Parathyroid adenoma (tissue), 2 donors: ENCODE measurements at regions not wholly inside any gene's neighbourhood (a gene's known extent, or its start where the extent isn't known, plus 50 kb on each side); places are given as distances from the start of the nearest gene placed in this dataset.
"Not testable (repeated sequence)": the region's sequence is repeated elsewhere in the genome, so short reads cannot be mapped to it uniquely, and the experiment has no call there.

ENCODE experiments used
- H2AFZ ChIP-seq: fragments of 300-600 bp; sonication (generic); one replicate; pipeline ENCODE4 v1.7.0; 2017; ENCODE audit warnings: antibody characterized with exemption, mild to moderate bottlenecking
- H3K27ac ChIP-seq: fragments of 300-600 bp; sonication (generic); one replicate; pipeline ENCODE4 v1.7.0; 2017
- H3K27me3 ChIP-seq: fragments of 300-600 bp; sonication (generic); one replicate; pipeline ENCODE4 v1.7.0; 2017; ENCODE audit warnings: low read length; ENCODE audit not compliant: control insufficient read depth, insufficient read depth
- H3K36me3 ChIP-seq: fragments of 300-600 bp; sonication (generic); one replicate; pipeline ENCODE4 v1.7.0; 2017; ENCODE audit warnings: low read length; ENCODE audit not compliant: control insufficient read depth, insufficient read depth
- H3K4me1 ChIP-seq: fragments of 300-600 bp; sonication (generic); one replicate; pipeline ENCODE4 v1.7.0; 2017; ENCODE audit warnings: control low read depth
- H3K4me2 ChIP-seq: fragments of 300-600 bp; sonication (generic); one replicate; pipeline ENCODE4 v1.7.0; 2017; ENCODE audit warnings: low read length
- H3K4me3 ChIP-seq: fragments of 300-600 bp; sonication (generic); one replicate; pipeline ENCODE4 v1.7.0; 2017; ENCODE audit warnings: low read depth, low read length
- H3K79me2 ChIP-seq: fragments of 300-600 bp; sonication (generic); one replicate; pipeline ENCODE4 v1.7.0; 2017; ENCODE audit warnings: control low read depth
- H3K9ac ChIP-seq: fragments of 300-600 bp; sonication (generic); one replicate; pipeline ENCODE4 v1.7.0; 2017; ENCODE audit warnings: mild to moderate bottlenecking
- H3K9me3 ChIP-seq: fragments of 300-600 bp; sonication (generic); one replicate; pipeline ENCODE4 v1.7.0; 2017; ENCODE audit warnings: low read length; ENCODE audit not compliant: control insufficient read depth
- TF ChIP-seq, protein P1 (sequence below): fragments of 300-600 bp; sonication (generic); IDR thresholded peaks from one replicate; pipeline ENCODE4 v1.7.0; 2017; ENCODE audit warnings: antibody characterized with exemption, mild to moderate bottlenecking
- donor health status: primary hyperparathyroidism.

DNA sequence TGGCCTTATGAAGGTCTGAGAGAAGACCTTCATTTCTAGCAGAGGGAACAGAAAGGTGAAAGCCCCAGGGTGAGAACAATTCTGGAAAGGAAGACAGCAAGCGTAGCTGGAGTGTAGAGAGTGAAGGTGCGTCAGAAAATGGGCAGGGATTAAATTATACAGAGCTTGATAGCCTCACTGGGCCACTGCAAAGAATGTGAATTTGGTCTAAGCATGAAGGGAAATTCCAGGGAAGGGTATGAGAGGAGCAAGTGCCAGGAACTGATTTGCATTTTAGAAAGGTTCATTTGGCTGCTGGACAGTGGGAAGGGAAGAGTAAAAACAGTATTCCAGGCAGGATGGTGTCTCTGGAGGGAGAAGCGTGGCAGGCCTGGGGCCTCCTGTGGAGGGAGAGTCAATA is 274.1 kb upstream of the ASIC2 start:
- no peaks in the 10 kb centered on the region for H3K79me2 ChIP-seq
- no peak overlapping the region for H3K9ac ChIP-seq
- no peaks in the 10 kb centered on the region for H3K9me3 ChIP-seq
- no peak overlapping the region for H2AFZ ChIP-seq
- H3K4me1 ChIP-seq: no peaks in the 10 kb centered on the region
- H3K4me3 ChIP-seq: no peak overlapping the region
- TF ChIP-seq, protein P1, sequence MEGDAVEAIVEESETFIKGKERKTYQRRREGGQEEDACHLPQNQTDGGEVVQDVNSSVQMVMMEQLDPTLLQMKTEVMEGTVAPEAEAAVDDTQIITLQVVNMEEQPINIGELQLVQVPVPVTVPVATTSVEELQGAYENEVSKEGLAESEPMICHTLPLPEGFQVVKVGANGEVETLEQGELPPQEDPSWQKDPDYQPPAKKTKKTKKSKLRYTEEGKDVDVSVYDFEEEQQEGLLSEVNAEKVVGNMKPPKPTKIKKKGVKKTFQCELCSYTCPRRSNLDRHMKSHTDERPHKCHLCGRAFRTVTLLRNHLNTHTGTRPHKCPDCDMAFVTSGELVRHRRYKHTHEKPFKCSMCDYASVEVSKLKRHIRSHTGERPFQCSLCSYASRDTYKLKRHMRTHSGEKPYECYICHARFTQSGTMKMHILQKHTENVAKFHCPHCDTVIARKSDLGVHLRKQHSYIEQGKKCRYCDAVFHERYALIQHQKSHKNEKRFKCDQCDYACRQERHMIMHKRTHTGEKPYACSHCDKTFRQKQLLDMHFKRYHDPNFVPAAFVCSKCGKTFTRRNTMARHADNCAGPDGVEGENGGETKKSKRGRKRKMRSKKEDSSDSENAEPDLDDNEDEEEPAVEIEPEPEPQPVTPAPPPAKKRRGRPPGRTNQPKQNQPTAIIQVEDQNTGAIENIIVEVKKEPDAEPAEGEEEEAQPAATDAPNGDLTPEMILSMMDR: no peak
- no peaks in the 10 kb centered on the region for H3K27me3 ChIP-seq
- H3K4me2 ChIP-seq: no peak overlapping the region
- H3K36me3 ChIP-seq: no peaks in the 10 kb centered on the region
- H3K27ac ChIP-seq: no peak overlapping the region

DNA sequence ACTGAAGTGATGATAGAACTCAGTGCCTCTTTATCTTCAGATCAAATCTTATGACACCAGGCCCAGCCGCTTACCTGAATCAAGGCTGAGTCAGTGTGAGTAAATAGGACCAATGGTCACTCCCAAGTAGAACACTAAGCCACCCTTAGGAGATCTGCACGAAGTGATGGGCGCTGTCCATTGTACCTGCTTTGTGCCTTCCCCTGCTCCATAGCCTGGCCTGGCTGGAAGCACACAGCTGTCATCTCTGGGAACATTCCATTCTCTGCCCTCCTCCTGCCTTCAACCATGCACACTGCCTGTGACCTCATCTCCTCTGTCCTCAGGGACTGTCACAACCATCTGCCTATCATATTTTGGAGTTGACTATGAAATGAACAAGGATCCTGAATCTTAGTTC is 279.5 kb upstream of the ASIC2 start:
- no peak overlapping the region for H3K27ac ChIP-seq
- H3K4me2 ChIP-seq: no peak overlapping the region
- TF ChIP-seq, protein P1: no peak

DNA sequence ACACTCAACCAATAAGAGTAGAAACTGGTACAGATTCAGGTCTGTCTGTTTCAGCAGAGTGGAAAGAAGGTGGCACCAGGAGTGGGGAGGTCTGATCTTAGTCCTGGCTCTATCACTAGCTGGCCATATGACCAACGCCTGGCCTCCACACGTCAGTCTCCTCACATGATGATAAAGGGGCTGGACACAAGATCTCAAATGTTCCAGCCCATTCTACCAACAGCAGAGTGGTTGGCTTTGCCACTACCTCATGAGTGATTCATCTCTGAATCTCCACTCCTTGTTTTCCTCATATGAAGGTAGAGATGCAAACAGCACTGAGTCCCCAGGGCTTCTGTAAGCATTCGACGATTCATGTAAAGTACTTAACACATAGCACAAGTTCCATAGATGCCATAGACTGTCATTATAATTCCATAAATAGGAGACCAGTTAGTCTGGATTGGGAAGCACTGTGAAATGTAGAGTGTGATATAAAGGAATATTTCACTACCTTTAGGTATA is 281.9 kb upstream of the ASIC2 start:
- Histone ChIP-seq H3K4me3 (no peak overlapping the region), H3K4me2 (no peak overlapping the region), H3K79me2 (no peaks in the 10 kb centered on the region), H2AFZ (no peak overlapping the region), H3K4me1 (no peaks in the 10 kb centered on the region), H3K36me3 (no peaks in the 10 kb centered on the region), H3K9ac (no peak overlapping the region), H3K9me3 (no peaks in the 10 kb centered on the region), H3K27me3 (no peaks in the 10 kb centered on the region), H3K27ac (no peak overlapping the region)
- TF ChIP-seq, protein P1: no peak

More for the DNA sequence above, 279.5 kb upstream of the ASIC2 start:
- Histone ChIP-seq H2AFZ (no peak overlapping the region), H3K4me1 (no peaks in the 10 kb centered on the region), H3K9ac (no peak overlapping the region), H3K9me3 (no peaks in the 10 kb centered on the region), H3K4me3 (no peak overlapping the region), H3K27me3 (no peaks in the 10 kb centered on the region), H3K79me2 (no peaks in the 10 kb centered on the region), H3K36me3 (no peaks in the 10 kb centered on the region)

DNA sequence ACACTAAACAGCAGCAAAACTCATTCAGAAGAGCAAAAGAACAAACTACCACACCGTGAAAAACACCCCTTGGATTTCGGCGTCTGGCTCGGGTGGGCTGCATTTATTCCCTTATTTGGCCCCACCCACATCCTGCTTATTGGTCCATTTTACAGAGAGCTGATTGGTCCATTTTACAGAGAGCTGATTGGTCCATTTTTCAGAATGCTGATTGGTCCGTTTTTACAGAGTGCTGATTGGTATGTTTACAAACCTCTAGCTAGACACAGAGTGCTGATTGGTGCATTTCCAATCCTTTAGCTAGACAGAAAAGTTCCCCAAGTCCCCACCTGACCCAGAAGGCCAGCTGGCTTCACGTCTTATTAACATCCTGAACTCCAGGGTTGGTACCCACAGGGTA is 286.6 kb upstream of the ASIC2 start:
- H2AFZ ChIP-seq, H3K9me3 ChIP-seq, H3K27me3 ChIP-seq, H3K79me2 ChIP-seq, H3K4me2 ChIP-seq, H3K27ac ChIP-seq, H3K4me1 ChIP-seq, H3K9ac ChIP-seq, H3K4me3 ChIP-seq, H3K36me3 ChIP-seq: not testable (repeated sequence)

DNA sequence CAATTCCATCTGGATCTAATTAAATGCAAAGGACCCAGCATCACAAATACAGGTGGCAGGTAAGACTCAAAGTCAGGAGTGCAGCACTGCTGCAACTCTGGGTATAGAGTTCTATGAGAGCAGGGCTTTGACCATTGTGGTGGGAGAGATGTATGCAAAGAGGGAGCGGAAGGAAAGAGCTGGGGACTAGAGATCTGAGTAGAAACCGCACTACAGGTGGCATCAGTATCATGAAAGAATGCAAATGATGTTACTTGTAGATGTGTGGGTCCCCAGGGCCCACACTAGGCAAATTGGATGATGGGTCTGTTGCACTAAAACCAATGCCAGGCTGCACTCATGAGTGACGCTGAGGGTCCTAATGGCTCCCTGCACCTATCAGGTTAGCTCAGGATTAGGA is 287.1 kb upstream of the ASIC2 start:
- Histone ChIP-seq H2AFZ (no peak overlapping the region), H3K4me2 (no peak overlapping the region), H3K36me3 (no peaks in the 10 kb centered on the region), H3K4me3 (no peak overlapping the region), H3K9me3 (no peaks in the 10 kb centered on the region), H3K27me3 (no peaks in the 10 kb centered on the region), H3K4me1 (no peaks in the 10 kb centered on the region), H3K9ac (no peak overlapping the region), H3K27ac (no peak overlapping the region), H3K79me2 (no peaks in the 10 kb centered on the region)
- TF ChIP-seq, protein P1: no peak
